SIG-M5 treated with dmso at 0.1 percent for 504 hours (cell line): ENCODE measurements at regions not wholly inside any gene's neighbourhood (a gene's known extent, or its start where the extent isn't known, plus 50 kb on each side); places are given as distances from the start of the nearest gene placed in this dataset.
"Not testable (repeated sequence)": the region's sequence is repeated elsewhere in the genome, so short reads cannot be mapped to it uniquely, and the experiment has no call there.

Experiments
- DNase-seq: peaks from one replicate; lab custom pipeline; 2025; ENCODE audit not compliant: unreplicated experiment; lab: John Stamatoyannopoulos, UW

DNA sequence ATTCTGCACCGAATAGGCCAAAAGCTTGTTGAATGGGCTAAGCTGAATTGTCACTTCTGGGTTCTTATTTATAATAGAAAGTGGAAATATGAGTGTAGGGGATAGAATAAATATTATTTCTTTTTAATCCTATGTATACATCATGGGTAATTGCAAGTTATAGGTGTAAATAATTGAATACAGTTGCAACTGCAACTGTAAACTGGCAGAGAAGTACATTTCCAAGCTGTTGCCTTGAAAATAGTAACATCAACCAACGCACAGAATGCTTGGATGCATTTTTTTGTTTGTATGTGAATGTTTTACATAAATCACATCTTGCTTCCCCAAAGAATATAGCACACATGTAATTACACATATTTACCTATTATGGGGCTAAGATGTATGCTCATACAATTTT is 234.1 kb downstream of the NNT start:
- no peak for DNase-seq

DNA sequence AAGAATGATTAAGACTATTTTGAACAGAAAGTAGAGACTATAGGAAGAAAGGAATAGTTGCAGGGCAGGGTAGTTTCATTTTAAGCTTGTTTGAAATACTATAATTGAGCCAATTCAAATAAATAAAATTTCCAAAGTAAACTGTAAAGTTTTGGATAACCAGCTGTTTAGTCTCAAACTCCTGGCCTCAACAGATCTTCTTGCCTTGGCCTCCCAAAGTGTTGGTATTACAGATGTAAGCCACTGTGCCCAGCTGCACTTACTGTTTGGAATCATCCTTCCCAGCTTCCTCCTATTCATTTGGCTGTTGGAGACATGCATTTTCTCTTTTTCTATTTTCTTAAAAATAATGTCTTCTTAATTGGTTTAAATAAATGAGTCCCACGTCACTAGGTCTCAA is 231.0 kb downstream of the NNT start:
- DNase-seq: no peak

DNA sequence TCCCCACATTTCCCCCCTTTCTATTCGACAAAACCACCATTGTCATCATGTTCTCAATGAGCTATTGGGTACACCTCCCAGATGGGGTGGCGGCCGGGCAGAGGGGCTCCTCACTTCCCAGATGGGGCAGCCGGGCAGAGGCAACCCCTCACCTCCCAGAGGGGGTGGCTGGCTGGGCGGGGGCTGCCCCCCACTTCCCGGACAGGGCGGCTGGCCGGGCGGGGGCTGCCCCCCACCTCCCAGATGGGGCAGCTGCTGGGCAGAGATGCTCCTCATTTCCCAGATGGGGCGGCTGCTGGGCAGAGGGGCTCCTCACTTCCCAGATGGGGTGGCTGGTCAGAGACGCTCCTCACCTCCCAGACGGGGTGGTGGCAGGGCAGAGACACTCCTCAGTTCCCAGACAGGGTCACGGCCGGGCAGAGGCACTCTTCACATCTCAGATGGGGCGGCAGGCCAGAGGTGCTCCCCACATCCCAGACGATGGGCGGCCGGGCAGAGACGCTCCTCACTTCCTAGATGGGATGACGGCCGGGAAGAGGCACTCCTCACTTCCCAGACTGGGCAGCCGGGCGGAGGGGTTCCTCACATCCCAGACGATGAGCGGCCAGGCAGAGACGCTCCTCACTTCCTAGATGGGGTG is 221.5 kb downstream of the NNT start:
- DNase-seq: not testable (repeated sequence)

DNA sequence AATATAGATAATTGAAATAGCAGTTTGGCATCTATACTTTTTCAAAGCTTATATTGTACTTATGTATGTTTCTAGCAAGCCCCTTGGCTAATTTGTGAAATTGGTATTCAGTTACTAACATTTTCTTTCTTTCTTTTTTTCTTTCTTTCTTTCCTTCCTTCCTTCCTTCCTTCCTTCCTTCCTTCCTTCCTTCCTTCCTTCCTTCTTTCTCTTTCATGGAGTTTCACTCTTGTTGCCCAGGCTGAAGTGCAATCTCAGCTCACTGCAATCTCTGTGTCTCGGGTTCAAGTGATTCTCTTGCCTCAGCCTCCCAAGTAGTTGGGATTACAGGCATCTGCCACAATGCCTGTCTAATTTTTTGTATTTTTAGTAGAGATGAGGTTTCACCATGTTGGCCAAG is 215.4 kb downstream of the NNT start:
- not testable (repeated sequence) for DNase-seq

DNA sequence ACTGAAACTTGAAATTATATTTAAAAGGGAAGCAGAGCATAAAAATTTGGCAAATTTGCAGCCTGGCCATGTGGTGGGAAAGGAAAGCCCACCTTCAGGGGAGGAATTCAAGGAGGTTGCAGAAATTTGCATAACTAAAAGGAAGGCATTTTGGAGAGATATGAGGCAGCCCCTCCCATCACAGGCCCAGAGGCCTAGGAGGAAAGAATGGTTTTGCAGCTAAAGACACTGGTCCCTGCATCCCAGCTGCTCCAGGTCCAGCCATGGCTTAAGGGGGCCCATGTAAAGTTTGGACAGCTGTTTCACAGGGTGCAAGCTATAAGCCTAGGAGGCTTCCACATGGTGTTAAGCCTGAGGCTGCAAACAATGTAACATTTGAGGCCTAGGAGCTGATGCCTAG is 212.5 kb downstream of the NNT start:
- DNase-seq: no peak

DNA sequence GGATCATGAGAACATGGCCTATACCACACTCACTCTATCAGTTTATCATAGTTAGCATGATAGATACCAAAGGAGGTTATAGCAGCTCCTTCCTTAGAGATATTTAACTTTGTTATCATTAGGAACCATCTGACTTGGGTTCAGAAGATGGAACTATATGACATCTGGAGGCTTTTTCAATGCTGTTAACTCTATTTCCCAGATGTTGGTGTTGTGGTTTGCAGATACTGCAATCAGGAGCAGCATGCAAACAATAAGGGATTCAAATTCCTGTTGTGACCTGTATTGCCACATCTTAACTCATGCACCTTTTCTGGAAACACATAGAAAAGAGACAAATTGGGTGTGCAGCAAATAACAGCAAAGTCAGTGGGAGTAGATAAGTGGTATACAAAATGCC is 201.7 kb downstream of the NNT start:
- DNase-seq: no peak

DNA sequence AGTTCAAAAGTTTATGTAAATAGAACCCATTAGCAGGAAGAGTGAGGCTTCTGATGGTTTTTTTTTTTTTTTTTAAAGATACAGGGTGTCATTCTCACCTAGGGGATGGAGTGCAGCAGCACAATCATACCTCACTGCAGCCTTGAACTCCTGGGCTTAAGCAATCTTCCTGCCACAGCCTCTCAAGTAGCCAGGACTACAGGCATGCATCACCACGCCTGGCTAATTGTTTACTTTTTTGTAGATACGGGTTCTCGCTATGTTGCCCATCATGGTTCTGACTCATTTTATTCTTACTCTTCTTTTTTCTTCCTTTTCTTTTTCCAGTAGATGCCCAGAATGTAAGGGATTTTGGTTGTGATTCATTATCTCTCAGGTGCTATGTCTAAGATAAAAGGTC is 201.1 kb downstream of the NNT start:
- DNase-seq: no peak

DNA sequence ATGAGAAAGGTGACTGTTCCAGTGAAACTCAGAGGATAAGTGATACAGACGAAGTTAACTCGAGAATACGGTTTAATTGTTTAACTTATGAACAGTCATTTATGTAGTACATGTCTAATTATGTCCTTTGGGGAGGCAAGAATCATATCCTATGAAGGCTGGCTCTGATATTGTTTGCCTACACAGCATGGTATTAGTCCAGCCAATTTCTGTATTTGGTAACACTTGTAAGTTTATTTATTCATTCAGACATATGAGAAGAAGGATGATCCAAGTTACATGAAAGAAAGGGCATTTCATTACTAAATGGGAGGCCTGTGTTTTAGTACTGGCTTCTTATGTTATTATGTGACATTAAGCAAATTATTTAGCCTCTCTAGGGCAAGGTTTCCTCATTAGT is 199.7 kb downstream of the NNT start:
- DNase-seq: no peak

DNA sequence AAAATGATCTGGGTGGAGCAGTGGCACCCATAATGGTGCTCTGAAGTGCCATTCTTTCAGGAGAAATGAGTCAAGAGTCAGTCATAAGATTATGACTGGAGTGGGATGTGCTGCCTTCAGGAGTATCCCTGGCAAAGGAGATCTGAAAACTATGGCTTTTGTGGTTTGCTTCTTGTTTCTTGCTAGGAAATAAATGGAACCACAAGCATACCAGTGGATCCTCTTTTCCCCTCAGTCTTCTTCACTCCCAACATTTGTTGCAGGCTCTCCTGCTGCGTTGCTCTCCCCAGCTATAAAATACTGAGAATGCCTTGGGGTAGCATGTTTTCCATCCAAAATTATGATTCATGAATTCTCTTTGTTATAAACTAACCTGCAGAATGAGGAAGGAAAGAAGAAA is 199.1 kb downstream of the NNT start:
- DNase-seq: no peak

DNA sequence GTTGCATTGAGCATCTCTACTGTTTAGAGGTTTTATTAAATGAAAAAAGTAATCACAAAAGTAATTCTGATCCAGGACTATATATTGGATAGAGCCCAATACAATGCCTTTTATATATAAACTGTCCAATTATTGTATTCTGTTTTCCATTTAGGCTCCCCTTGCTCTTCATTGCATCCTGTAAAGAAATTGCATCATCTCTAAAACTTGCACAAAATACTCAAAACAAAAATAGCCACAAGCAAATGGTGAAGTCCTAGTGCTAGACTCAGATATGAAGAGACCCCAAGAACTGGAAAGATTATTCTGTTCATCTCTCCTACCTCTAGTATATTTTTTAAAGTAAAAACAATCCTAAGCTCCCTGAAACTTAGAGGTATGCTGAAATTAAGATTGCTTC is 195.8 kb downstream of the NNT start:
- DNase-seq: no peak

DNA sequence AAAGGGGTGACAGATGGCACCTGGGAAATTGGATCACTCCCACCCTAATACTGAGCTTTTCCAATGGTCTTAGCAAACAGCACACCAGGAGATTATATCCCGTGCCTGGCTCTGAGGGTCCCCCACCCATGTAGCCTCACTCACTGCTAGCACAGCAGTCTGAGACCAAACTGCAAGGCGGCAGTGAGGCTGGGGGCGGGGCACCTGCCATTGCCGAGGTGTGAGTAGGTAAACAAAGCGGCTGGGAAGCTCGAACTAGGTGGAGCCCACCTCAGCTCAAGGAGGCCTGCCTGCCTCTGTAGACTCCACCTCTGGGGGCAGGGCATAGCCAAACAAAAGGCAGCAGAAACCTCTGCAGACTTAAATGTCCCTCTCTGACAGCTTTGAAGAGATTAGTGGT is 188.9 kb downstream of the NNT start:
- DNase-seq: not testable (repeated sequence)

DNA sequence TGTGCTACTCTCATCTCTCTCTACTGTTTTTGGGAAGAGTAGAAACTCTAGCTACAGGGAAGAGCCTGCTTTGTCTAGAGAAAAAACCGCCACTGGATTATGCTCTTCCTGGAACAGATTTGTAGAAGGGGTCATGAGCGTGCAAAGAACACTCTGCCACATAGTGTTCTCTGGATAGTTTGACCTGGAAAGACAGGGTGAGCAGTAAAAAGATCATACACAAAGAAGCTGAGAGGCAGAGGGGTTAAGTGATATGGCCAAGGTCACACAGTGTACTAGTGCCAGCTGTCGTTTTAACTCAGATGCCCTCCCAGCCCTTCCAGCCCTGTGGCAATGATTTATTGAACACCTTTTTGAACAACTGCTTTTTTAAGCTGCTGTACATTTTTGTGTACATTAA is 182.2 kb downstream of the NNT start:
- DNase-seq: no peak

DNA sequence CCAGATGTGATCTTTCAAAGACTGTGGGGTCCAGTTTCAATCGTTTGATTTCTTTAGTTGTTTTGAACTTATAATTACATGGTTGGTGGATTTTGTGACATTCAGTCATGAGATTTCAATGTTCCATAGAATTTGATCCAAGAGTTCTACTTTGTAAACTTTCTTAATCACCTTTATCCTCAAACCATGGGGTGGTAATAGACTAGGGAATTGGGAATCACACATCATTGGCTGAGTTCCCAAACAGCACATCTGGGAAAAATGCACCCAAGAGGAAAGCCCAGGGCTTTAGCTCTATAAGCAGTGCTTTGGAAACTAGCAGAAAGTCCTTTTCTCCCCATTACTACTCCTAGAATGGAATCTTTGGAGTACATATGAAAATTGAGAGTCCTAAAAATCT is 177.6 kb downstream of the NNT start:
- no peak for DNase-seq

DNA sequence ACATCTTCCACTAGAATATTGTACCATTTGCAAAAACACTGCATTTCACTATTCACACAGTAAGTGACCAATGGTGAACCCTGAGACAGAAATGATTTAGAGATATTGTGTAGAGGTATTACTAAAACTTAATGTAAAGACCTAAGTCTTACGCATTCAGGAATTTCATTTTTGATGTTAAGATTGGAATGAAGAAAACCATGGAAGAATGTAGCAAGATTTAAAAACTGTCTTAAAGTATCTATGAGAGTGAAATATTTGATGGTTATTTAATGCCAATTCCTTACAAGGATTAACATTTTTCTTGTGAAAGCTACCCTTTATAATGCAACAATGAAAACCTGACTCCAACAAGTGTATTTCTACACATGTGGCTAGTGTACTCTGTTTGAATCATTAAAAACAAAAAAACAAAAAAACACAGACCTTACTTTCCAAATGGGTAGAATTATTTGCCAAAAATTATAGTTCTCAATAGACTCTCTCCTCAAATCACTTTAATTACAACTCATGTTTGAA is 172.0 kb downstream of the NNT start:
- DNase-seq: no peak

DNA sequence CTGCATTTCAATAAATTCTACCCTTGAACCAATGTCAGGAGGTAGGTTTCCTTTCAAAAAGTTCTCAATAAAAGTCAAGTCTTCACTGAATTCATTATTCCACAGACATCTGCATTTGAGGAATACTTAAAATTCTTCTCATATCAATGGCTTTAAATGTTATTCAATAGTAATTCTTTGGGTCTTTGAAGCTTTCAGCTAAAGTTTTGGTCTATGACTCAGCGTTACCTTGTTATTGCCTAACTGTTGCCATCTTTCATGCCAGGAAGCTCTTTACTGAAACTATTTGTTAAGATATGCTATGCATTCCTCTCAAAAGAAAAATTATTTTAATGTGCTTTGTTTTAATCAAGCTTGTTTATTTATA is 170.5 kb downstream of the NNT start:
- peak; percentile 30 for DNase-seq

DNA sequence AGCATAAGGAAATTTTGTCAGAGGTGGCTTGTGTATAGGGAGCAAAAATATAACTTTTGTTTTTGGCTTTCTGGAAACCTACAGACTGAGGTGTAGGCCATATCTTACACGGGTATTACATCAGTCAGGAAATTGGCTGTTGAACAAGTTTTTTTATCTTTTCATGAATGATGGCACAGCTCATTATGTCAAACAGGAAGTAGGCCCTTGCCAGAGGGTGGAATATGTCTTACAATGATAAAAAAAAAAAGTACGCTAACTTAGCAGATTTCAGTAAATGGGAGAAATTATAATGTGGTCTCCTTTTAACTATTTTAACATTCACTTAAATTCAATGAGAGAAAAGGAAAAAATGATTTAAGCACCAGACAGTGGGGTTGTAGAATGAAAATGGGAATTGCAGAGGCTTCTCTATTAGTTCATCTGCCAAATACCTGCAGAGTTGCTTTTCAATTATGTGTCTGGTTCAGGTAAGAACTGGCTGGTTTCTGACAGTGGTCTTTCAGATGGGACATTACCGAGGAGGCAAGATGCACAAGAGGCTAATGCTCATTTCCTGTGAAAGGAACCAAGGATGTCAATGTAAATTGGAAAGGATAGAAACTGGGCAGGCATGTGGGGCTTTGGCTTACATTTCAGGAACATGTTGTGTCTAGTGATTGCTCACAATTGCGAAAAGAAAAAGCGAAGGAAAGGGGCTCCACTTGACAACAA is 169.9 kb downstream of the NNT start:
- DNase-seq: peak; percentile 30

DNA sequence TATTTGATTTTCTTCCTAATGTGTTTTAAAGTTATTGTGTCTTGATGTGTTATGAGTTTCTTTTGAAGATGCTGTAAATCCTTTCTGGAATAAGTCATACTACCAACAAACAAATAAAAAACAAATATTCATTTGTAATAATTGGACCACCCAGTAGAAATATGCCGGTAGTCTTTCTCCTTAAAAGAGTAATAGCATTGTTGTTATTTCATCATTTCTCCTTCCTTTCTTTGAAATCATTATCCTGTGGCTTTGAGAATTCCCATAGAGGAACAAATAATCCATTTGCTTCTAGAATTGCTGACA is 169.4 kb downstream of the NNT start:
- DNase-seq: no peak

DNA sequence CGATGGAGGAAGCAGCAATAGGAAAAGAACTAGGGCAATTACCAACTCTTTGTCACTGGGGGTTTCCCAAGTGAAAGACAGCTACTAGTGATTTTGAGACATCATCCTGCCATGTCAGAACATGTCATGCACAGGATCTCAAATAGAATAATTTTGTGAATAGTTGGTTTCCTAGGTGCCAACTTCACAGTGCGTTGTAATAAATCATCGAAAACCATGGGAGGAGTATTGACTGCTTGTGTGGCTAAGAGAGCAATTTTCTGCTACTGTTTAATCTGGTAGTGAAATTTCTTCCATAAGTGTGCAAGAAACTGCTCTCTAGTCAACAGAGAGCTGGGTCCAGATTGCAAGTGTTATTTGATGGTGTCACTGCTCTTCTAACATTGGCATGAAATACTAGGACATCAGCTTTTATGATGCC is 168.6 kb downstream of the NNT start:
- no peak for DNase-seq

DNA sequence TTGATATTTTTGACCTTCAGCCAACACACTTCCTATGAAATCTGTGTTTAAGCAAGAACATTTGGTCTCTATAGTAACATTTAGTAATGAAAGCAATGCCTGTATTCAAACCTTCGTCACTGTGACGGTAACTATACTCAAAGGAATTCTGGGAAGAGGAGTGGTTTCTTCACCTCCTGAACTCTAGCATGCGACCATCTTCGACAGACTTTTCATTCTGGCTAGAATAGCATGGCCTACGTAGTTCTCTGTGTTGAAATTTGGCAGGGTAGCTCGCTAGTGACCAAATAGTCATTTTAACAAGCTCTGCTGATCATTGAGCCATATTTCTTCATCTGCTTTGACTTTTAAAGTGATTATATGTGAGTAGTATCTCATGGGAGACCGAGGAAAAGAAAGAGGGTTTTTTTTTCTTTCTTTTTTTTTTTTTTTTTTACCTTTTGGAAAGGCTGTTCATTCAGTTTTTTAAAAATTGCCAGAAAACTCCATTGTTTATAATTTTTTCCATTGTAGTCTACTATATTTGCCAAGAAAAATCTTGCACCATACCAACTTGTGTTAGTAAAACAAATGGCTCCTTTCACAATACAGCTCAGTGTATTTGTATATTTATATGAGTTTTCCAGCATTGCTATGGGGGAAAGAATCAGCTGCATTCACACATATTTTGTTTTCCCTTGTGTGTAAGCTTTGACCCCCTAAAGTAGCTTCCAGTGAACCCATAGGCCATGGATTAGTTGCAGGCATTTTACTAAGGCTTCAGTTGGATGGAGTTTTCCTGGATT is 166.8 kb downstream of the NNT start:
- DNase-seq: no peak
